Keratinocyte (primary cell): ENCODE measurements at regions not wholly inside any gene's neighbourhood (a gene's known extent, or its start where the extent isn't known, plus 50 kb on each side); places are given as distances from the start of the nearest gene placed in this dataset.

ENCODE experiments used
- EZH2 ChIP-seq: IDR thresholded peaks from one replicate; pipeline ENCODE4 v1.6.1; 2012; ENCODE audit warnings: inconsistent platforms, mild to moderate bottlenecking, low read length, moderate library complexity
- TF ChIP-seq, protein P1 (sequence below), 3 experiments: IDR thresholded peaks in 1 of 3; conservative IDR thresholded peaks in 1 of 3; optimal IDR thresholded peaks in 1 of 3; 2 replicates in 2 of 3; 3 replicates in 1 of 3; pipeline versions ENCODE3 to v1.5.1; 2011; ENCODE audit warnings: low read length in 3 of 3, mild to moderate bottlenecking in 3 of 3, moderate library complexity in 2 of 3, control low read depth in 1 of 3, inconsistent platforms in 1 of 3; ENCODE audit not compliant: insufficient read depth in 2 of 3; ENCODE audit errors: extremely low read depth in 1 of 3

DNA sequence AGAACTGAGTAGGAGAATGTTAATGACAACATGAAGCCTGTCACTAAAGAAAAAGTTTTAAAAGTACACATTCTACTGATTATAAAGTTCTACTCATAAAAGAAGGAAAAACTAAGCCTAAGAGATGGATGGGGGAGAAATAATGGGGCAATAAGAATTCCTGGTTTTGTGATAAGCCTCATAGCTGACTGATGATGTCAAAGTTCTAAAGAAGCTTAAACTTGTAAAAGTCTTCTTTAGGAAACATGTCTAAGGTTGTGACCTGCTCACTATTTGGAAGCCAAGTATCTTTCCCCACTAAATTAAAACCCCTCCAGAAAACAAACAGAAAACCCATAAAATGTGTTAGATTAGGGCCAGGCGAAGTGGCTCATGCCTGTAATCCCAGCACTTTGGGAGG is 232.9 kb upstream of the GIMD1 start:
- no peak for TF ChIP-seq EZH2
- TF ChIP-seq, protein P1, sequence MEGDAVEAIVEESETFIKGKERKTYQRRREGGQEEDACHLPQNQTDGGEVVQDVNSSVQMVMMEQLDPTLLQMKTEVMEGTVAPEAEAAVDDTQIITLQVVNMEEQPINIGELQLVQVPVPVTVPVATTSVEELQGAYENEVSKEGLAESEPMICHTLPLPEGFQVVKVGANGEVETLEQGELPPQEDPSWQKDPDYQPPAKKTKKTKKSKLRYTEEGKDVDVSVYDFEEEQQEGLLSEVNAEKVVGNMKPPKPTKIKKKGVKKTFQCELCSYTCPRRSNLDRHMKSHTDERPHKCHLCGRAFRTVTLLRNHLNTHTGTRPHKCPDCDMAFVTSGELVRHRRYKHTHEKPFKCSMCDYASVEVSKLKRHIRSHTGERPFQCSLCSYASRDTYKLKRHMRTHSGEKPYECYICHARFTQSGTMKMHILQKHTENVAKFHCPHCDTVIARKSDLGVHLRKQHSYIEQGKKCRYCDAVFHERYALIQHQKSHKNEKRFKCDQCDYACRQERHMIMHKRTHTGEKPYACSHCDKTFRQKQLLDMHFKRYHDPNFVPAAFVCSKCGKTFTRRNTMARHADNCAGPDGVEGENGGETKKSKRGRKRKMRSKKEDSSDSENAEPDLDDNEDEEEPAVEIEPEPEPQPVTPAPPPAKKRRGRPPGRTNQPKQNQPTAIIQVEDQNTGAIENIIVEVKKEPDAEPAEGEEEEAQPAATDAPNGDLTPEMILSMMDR (optimal IDR thresholded peaks at IDR 0.05 in 1 of 3, IDR thresholded peaks at IDR 0.05 in 1 of 3, conservative IDR thresholded peaks at IDR 0.05 in 1 of 3; ENCODE audit: extremely low read depth in 1 of 3, insufficient read depth in 2 of 3, low read length in 3 of 3), result no peak
